H1 (cell line): ENCODE measurements at regions not wholly inside any gene's neighbourhood (a gene's known extent, or its start where the extent isn't known, plus 50 kb on each side); places are given as distances from the start of the nearest gene placed in this dataset.
"Not testable (repeated sequence)": the region's sequence is repeated elsewhere in the genome, so short reads cannot be mapped to it uniquely, and the experiment has no call there.

Experiments used
- CTCF ChIA-PET: fragments of 300-600 bp; sonication (Branson Sonifier 250); formaldehyde crosslinking; loops from one replicate; lab custom pipeline; 2021; ENCODE audit not compliant: partially characterized antibody; lab: Charles Lee
- POLR2A ChIA-PET: fragments of 300-600 bp; sonication (Branson Sonifier 250); formaldehyde crosslinking; loops from one replicate; lab custom pipeline; 2021; ENCODE audit warnings: inconsistent platforms; ENCODE audit not compliant: partially characterized antibody; lab: Charles Lee
- DNase-seq, 2 experiments: peaks; one replicate each; pipeline versions ENCODE4 v3.0.0 to v3.0.0-alpha.2; 2010 to 2022; ENCODE audit warnings: low spot score in 2 of 2, low read depth in 1 of 2, mixed read lengths in 1 of 2
- FAIRE-seq: peaks from 2 replicates; lab custom pipeline; 2011; peaks lifted over from hg19 to GRCh38; lab: Jason Lieb, UNC
- H2AFZ ChIP-seq: 2 replicates; pipeline ENCODE4 v1.8.1; 2012; ENCODE audit warnings: low read length, inconsistent platforms
- H2AK5ac ChIP-seq: 2 replicates; pipeline ENCODE4 v1.6.1; 2013; ENCODE audit warnings: low read depth, low read length
- H2BK120ac ChIP-seq: replicated peaks from 2 replicates; pipeline ENCODE3; 2013; ENCODE audit warnings: low read depth, low read length, inconsistent platforms
- H2BK12ac ChIP-seq: 2 replicates; pipeline ENCODE4 v1.6.1; 2013; ENCODE audit warnings: low read depth, low read length
- H2BK15ac ChIP-seq: 2 replicates; pipeline ENCODE4 v1.6.1; 2013; ENCODE audit warnings: low read length
- H2BK20ac ChIP-seq: 2 replicates; pipeline ENCODE4 v1.6.1; 2013; ENCODE audit warnings: low read length
- H2BK5ac ChIP-seq: 2 replicates; pipeline ENCODE4 v1.6.1; 2013; ENCODE audit warnings: low read depth, low read length
- H3K14ac ChIP-seq: 2 replicates; pipeline ENCODE4 v1.6.1; 2013; ENCODE audit warnings: inconsistent platforms; ENCODE audit not compliant: insufficient read length
- H3K18ac ChIP-seq: 2 replicates; pipeline ENCODE4 v1.6.1; 2013; ENCODE audit warnings: low read length; ENCODE audit errors: extremely low read depth
- H3K23ac ChIP-seq: 2 replicates; pipeline ENCODE4 v1.6.1; 2013; ENCODE audit warnings: inconsistent platforms; ENCODE audit not compliant: insufficient read length
- H3K23me2 ChIP-seq: 2 replicates; pipeline ENCODE4 v1.6.1; 2013; ENCODE audit warnings: low read depth, low read length
- H3K27ac ChIP-seq: 2 replicates; pipeline ENCODE4 v1.6.1; 2011; ENCODE audit warnings: low read depth, low read length, inconsistent platforms
- H3K27me3 ChIP-seq, 4 experiments: replicated peaks in 1 of 4; 1 replicate in 1 of 4; 2 replicates in 3 of 4; pipeline versions ENCODE4 v1.6.1 to v1.8.1; 2011 to 2013; ENCODE audit warnings: low read length in 3 of 4, mild to moderate bottlenecking in 3 of 4, inconsistent platforms in 2 of 4, mixed read lengths in 2 of 4, moderate library complexity in 1 of 4; ENCODE audit not compliant: control insufficient read depth in 3 of 4, insufficient read depth in 3 of 4; ENCODE audit errors: extremely low read depth in 1 of 4
- H3K36me3 ChIP-seq, 4 experiments: 2 replicates each; pipeline versions ENCODE4 v1.6.1 to v1.8.1; 2011 to 2013; ENCODE audit warnings: mild to moderate bottlenecking in 4 of 4, low read length in 3 of 4, moderate library complexity in 2 of 4, control low read depth in 1 of 4, inconsistent platforms in 1 of 4; ENCODE audit not compliant: insufficient read depth in 4 of 4, control insufficient read depth in 2 of 4
- H3K4ac ChIP-seq: replicated peaks from 2 replicates; pipeline ENCODE3; 2013; ENCODE audit warnings: low read length, low read depth, mixed read lengths, inconsistent platforms; ENCODE audit not compliant: insufficient read length
- H3K4me1 ChIP-seq, 4 experiments: replicated peaks in 1 of 4; 1 replicate in 1 of 4; 2 replicates in 3 of 4; pipeline versions ENCODE4 v1.6.1 to v1.8.1; 2011 to 2013; ENCODE audit warnings: low read length in 3 of 4, inconsistent platforms in 2 of 4, mixed read lengths in 1 of 4; ENCODE audit not compliant: insufficient read depth in 4 of 4, control insufficient read depth in 3 of 4
- H3K4me2 ChIP-seq, 2 experiments: 2 replicates each; pipeline versions ENCODE4 v1.6.1 to v1.8.1; 2011 to 2013; ENCODE audit warnings: low read depth in 2 of 2, low read length in 2 of 2, control low read depth in 1 of 2, inconsistent platforms in 1 of 2, mild to moderate bottlenecking in 1 of 2; ENCODE audit not compliant: insufficient read depth in 1 of 2
- H3K4me3 ChIP-seq, 4 experiments: fragments of 200-600, 300-600 bp in 1 of 4; sonication (generic), shearing (Covaris generic), sonication (Bioruptor Twin) in 1 of 4; 2 replicates each; pipeline versions ENCODE4 v1.5.1 to v1.8.1; 2011 to 2016; ENCODE audit warnings: low read length in 4 of 4, low read depth in 3 of 4, control low read depth in 2 of 4, inconsistent platforms in 2 of 4, mild to moderate bottlenecking in 2 of 4, mixed read lengths in 1 of 4, moderate library complexity in 1 of 4; ENCODE audit not compliant: insufficient read depth in 2 of 4; ENCODE audit errors: extremely low read depth in 1 of 4
- H3K56ac ChIP-seq: replicated peaks from 2 replicates; pipeline ENCODE3; 2013; ENCODE audit warnings: low read depth, mild to moderate bottlenecking, mixed read lengths, low read length, inconsistent platforms; ENCODE audit not compliant: insufficient read length
- H3K79me1 ChIP-seq: 2 replicates; pipeline ENCODE4 v1.6.1; 2013; ENCODE audit warnings: low read depth, low read length, control low read depth
- H3K79me2 ChIP-seq, 2 experiments: 2 replicates each; pipeline versions ENCODE4 v1.6.1 to v1.8.1; 2012 to 2013; ENCODE audit warnings: low read length in 2 of 2, mild to moderate bottlenecking in 2 of 2, inconsistent platforms in 1 of 2; ENCODE audit not compliant: insufficient read depth in 2 of 2, control insufficient read depth in 1 of 2
- H3K9ac ChIP-seq, 4 experiments: replicated peaks in 1 of 4; 1 replicate in 1 of 4; 2 replicates in 3 of 4; pipeline versions ENCODE4 v1.6.1 to v1.8.1; 2011 to 2013; ENCODE audit warnings: low read depth in 3 of 4, low read length in 3 of 4, control low read depth in 2 of 4, mild to moderate bottlenecking in 2 of 4, moderate library complexity in 2 of 4, inconsistent platforms in 1 of 4; ENCODE audit errors: extremely low read depth in 1 of 4
- H3K9me3 ChIP-seq, 2 experiments: 2 replicates each; pipeline versions ENCODE4 v1.6.1 to v1.8.1; 2012 to 2013; ENCODE audit warnings: mild to moderate bottlenecking in 2 of 2, moderate library complexity in 2 of 2, control low read depth in 1 of 2, inconsistent platforms in 1 of 2, low read depth in 1 of 2, low read length in 1 of 2, mixed read lengths in 1 of 2; ENCODE audit not compliant: insufficient read depth in 2 of 2
- H4K20me1 ChIP-seq, 2 experiments: replicated peaks in 1 of 2; 2 replicates each; pipeline versions ENCODE3 to v1.8.1; 2011 to 2013; ENCODE audit warnings: inconsistent platforms in 2 of 2, low read length in 2 of 2, mild to moderate bottlenecking in 1 of 2; ENCODE audit not compliant: insufficient read depth in 2 of 2, control insufficient read depth in 1 of 2
- H4K5ac ChIP-seq: 2 replicates; pipeline ENCODE4 v1.6.1; 2013; ENCODE audit warnings: low read length, low read depth, mixed read lengths, inconsistent platforms; ENCODE audit not compliant: insufficient read length
- H4K8ac ChIP-seq: 2 replicates; pipeline ENCODE4 v1.8.0; 2013; ENCODE audit warnings: mild to moderate bottlenecking, moderate library complexity, low read length, inconsistent platforms; ENCODE audit not compliant: insufficient read depth; ENCODE audit errors: extremely low read depth
- H4K91ac ChIP-seq: replicated peaks from 2 replicates; pipeline ENCODE3; 2013; ENCODE audit warnings: low read length, mixed read lengths, inconsistent platforms; ENCODE audit not compliant: insufficient read length
- WGBS, 2 experiments: shearing (Covaris generic) in 1 of 2; methylation state at CpG; one replicate each; pipeline versions ENCODE4 v1.1.6 to v1.1.7; 2013 to 2015; ENCODE audit warnings: low lambda C conversion rate in 2 of 2, mixed read lengths in 2 of 2, inconsistent platforms in 1 of 2, low coverage in 1 of 2, missing lambda C conversion rate in 1 of 2; ENCODE audit not compliant: insufficient replicate concordance in 2 of 2, insufficient coverage in 1 of 2, insufficient read length in 1 of 2; ENCODE audit errors: extremely low coverage in 1 of 2, missing lambda C conversion rate in 1 of 2; 5-methylcytosine and 5-hydroxymethylcytosine counted together

- H2AK5ac ChIP-seq, H3K79me2 ChIP-seq, H3K14ac ChIP-seq, H2BK20ac ChIP-seq, H3K23me2 ChIP-seq, H3K4me2 ChIP-seq, H3K18ac ChIP-seq, H2BK5ac ChIP-seq, H2BK15ac ChIP-seq, CTCF ChIA-PET, H3K9ac ChIP-seq, POLR2A ChIA-PET, H3K4me1 ChIP-seq, H4K8ac ChIP-seq, H4K91ac ChIP-seq, H2BK12ac ChIP-seq, H3K36me3 ChIP-seq, H2AFZ ChIP-seq, H3K4ac ChIP-seq, H4K20me1 ChIP-seq, FAIRE-seq, H3K27me3 ChIP-seq, H3K23ac ChIP-seq, H2BK120ac ChIP-seq, H3K4me3 ChIP-seq, DNase-seq, H3K79me1 ChIP-seq, H3K27ac ChIP-seq, H3K56ac ChIP-seq, H4K5ac ChIP-seq: not testable (repeated sequence)
- peaks cover 3 to 18% of the 10 kb centered on the region in 2 experiments; a peak in 3 of 4 replicates for H3K9me3 ChIP-seq
- 79% methylated on average over 2 of the region's 2 CpGs; no CpG with 5 or more reads in 1 of the 2 experiments for WGBS, 2 experiments
Observed at GRCh38 chr13:18675268-18675667, 506.4 kb downstream of the TUBA3C start.

GRCh38 chr13:18673794-18674193, 507.8 kb downstream of the TUBA3C start:
- CTCF ChIA-PET, H3K79me2 ChIP-seq, H4K8ac ChIP-seq, H3K36me3 ChIP-seq, H2BK15ac ChIP-seq, H3K4ac ChIP-seq, H4K91ac ChIP-seq, H3K27me3 ChIP-seq, H3K79me1 ChIP-seq, H3K14ac ChIP-seq, H2BK20ac ChIP-seq, H2AK5ac ChIP-seq, H3K9ac ChIP-seq, H3K56ac ChIP-seq, FAIRE-seq, H3K4me3 ChIP-seq, H3K23ac ChIP-seq, H3K23me2 ChIP-seq, POLR2A ChIA-PET, H3K4me1 ChIP-seq, H2BK5ac ChIP-seq, DNase-seq, H3K27ac ChIP-seq, H3K4me2 ChIP-seq, H2BK12ac ChIP-seq, H2BK120ac ChIP-seq, H4K5ac ChIP-seq, H3K18ac ChIP-seq, H2AFZ ChIP-seq, H4K20me1 ChIP-seq: not testable (repeated sequence)
- peaks cover 3 to 14% of the 10 kb centered on the region in 2 experiments; a peak in 2 of 4 replicates for H3K9me3 ChIP-seq
- WGBS, 2 experiments = 100% methylated on average over 3 of the region's 33 CpGs; no CpG with 5 or more reads in 1 of the 2 experiments
